ENCODE measurements at regions not wholly inside any gene's neighbourhood (a gene's known extent, or its start where the extent isn't known, plus 50 kb on each side); places are given as distances from the start of the nearest gene placed in this dataset.
"Not testable (repeated sequence)": the region's sequence is repeated elsewhere in the genome, so short reads cannot be mapped to it uniquely, and the experiment has no call there.

- no peak for DNase-seq
Measured at GRCh38 chr12:17348311-17348710, 741.7 kb downstream of the RERGL start.

- DNase-seq: no peak
Measured at GRCh38 chr12:17344649-17345048, 738.7 kb upstream of the LMO3 start.

GRCh38 chr12:17342381-17342961, 736.5 kb upstream of the LMO3 start:
- no peak for DNase-seq

- no peak for DNase-seq
Measured at GRCh38 chr12:17335487-17335886, 729.5 kb upstream of the LMO3 start.

GRCh38 chr12:17334784-17335183, 728.8 kb upstream of the LMO3 start:
- DNase-seq: no peak

GRCh38 chr12:17333287-17333686, 727.3 kb upstream of the LMO3 start:
- DNase-seq: no peak

- DNase-seq: peak in 1 of 2 experiments; percentile 1
Measured at GRCh38 chr12:17326649-17327048, 720.7 kb upstream of the LMO3 start.

- DNase-seq: no peak
Measured at GRCh38 chr12:17322090-17322489, 716.1 kb upstream of the LMO3 start.

GRCh38 chr12:17304503-17305347, 698.8 kb upstream of the LMO3 start:
- DNase-seq: no peak

- DNase-seq: no peak
Measured at GRCh38 chr12:17302001-17302400, 696.0 kb upstream of the LMO3 start.

GRCh38 chr12:17301544-17301943, 695.6 kb upstream of the LMO3 start:
- no peak for DNase-seq

- DNase-seq: no peak
Measured at GRCh38 chr12:17296882-17297281, 690.9 kb upstream of the LMO3 start.

GRCh38 chr12:17286874-17287273, 680.9 kb upstream of the LMO3 start:
- DNase-seq: no peak

GRCh38 chr12:17284873-17285272, 678.9 kb upstream of the LMO3 start:
- no peak for DNase-seq

GRCh38 chr12:17283563-17283962, 677.6 kb upstream of the LMO3 start:
- no peak for DNase-seq

- not testable (repeated sequence) for DNase-seq
Measured at GRCh38 chr12:17282169-17282568, 676.2 kb upstream of the LMO3 start.

- no peak for DNase-seq
Measured at GRCh38 chr12:17278946-17279345, 673.0 kb upstream of the LMO3 start.

- DNase-seq: no peak
Measured at GRCh38 chr12:17276196-17276595, 670.2 kb upstream of the LMO3 start.

GRCh38 chr12:17266856-17267255, 660.9 kb upstream of the LMO3 start:
- DNase-seq: no peak

GRCh38 chr12:17264603-17265002, 658.6 kb upstream of the LMO3 start:
- no peak for DNase-seq

- DNase-seq: no peak
Measured at GRCh38 chr12:17239874-17240273, 633.9 kb upstream of the LMO3 start.

GRCh38 chr12:17235996-17236395, 630.0 kb upstream of the LMO3 start:
- DNase-seq: no peak

GRCh38 chr12:17215759-17216570, 610.0 kb upstream of the LMO3 start:
- no peak for DNase-seq

- no peak for DNase-seq
Measured at GRCh38 chr12:17214929-17215328, 609.0 kb upstream of the LMO3 start.

All from NCI-H526 (cell line).